HG03378 (cell line): ENCODE measurements at regions not wholly inside any gene's neighbourhood (a gene's known extent, or its start where the extent isn't known, plus 50 kb on each side); places are given as distances from the start of the nearest gene placed in this dataset.

Experiments
- ATAC-seq: cut with Tn5 transposase; IDR thresholded peaks from one replicate; pipeline ENCODE4 v1.9.1; 2021; ENCODE audit warnings: mild to moderate bottlenecking, moderate library complexity; ENCODE audit not compliant: unreplicated experiment

GRCh38 chr5:29380029-29380428, 1813.5 kb upstream of the CDH6 start:
- ATAC-seq: no peak

- no peak for ATAC-seq
These were observed 1813.9 kb upstream of the CDH6 start for GRCh38 chr5:29379619-29380018.

- ATAC-seq: no peak
These were observed 1815.4 kb upstream of the CDH6 start for GRCh38 chr5:29378104-29378503.

- no peak for ATAC-seq
These were observed 1823.2 kb upstream of the CDH6 start for GRCh38 chr5:29370248-29370647.

GRCh38 chr5:29367176-29367833, 1826.2 kb upstream of the CDH6 start:
- no peak for ATAC-seq

GRCh38 chr5:29351170-29351569, 1842.3 kb upstream of the CDH6 start:
- ATAC-seq: no peak

- ATAC-seq: no peak
These were observed 1856.5 kb upstream of the CDH6 start for GRCh38 chr5:29337030-29337429.

- ATAC-seq: no peak
These were observed 1871.9 kb upstream of the CDH6 start for GRCh38 chr5:29321591-29321990.

GRCh38 chr5:29309359-29309758, 1884.1 kb upstream of the CDH6 start:
- no peak for ATAC-seq

- ATAC-seq: no peak
These were observed 1886.0 kb upstream of the CDH6 start for GRCh38 chr5:29307478-29307877.

- ATAC-seq: no peak
These were observed 1888.9 kb upstream of the CDH6 start for GRCh38 chr5:29304545-29304944.

- no peak for ATAC-seq
These were observed 1896.9 kb upstream of the CDH6 start for GRCh38 chr5:29296548-29296947.

- ATAC-seq: no peak
These were observed 1915.8 kb upstream of the CDH6 start for GRCh38 chr5:29277642-29278041.

GRCh38 chr5:29276371-29276770, 1917.1 kb upstream of the CDH6 start:
- no peak for ATAC-seq

- no peak for ATAC-seq
These were observed 1929.6 kb upstream of the CDH6 start for GRCh38 chr5:29263915-29264351.

- no peak for ATAC-seq
These were observed 1931.0 kb upstream of the CDH6 start for GRCh38 chr5:29262339-29263123.

- no peak for ATAC-seq
These were observed 1932.3 kb upstream of the CDH6 start for GRCh38 chr5:29261213-29261612.

GRCh38 chr5:29252390-29252789, 1941.1 kb upstream of the CDH6 start:
- no peak for ATAC-seq

- ATAC-seq: no peak
These were observed 1946.0 kb upstream of the CDH6 start for GRCh38 chr5:29247346-29248028.

GRCh38 chr5:29240379-29240778, 1953.1 kb upstream of the CDH6 start:
- ATAC-seq: no peak

GRCh38 chr5:29239606-29240005, 1953.9 kb upstream of the CDH6 start:
- no peak for ATAC-seq

GRCh38 chr5:29238115-29238514, 1955.4 kb upstream of the CDH6 start:
- no peak for ATAC-seq
